ENCODE measurements at regions not wholly inside any gene's neighbourhood (a gene's known extent, or its start where the extent isn't known, plus 50 kb on each side); places are given as distances from the start of the nearest gene placed in this dataset.

GRCh38 chr6:81556551-81556950 is 195.9 kb downstream of the TENT5A start:
- no peaks in the 10 kb centered on the region for H3K27me3 Mint-ChIP-seq
- CTCF ChIA-PET: no interaction called here
- POLR2A ChIA-PET: no interaction called here
- peaks cover 0 to 10% (median 5%) of the 10 kb centered on the region in 5 donors for H3K9me3 Mint-ChIP-seq
- H3K4me3 Mint-ChIP-seq: no peak overlapping the region
- H3K36me3 Mint-ChIP-seq: no peaks in the 10 kb centered on the region
- no peaks in the 10 kb centered on the region for H3K36me3 ChIP-seq (ENCODE audit: insufficient read depth, low read length)
- no peaks in the 10 kb centered on the region for H3K4me1 ChIP-seq (ENCODE audit: insufficient read depth, low read length)
- H3K4me1 Mint-ChIP-seq: no peaks in the 10 kb centered on the region
- no peaks in the 10 kb centered on the region for H3K9me3 ChIP-seq (ENCODE audit: low read length)
- no peak for DNase-seq
- H3K27me3 ChIP-seq (ENCODE audit: insufficient read depth, low read length, poor library complexity, severe bottlenecking): no peaks in the 10 kb centered on the region
- H3K27ac ChIP-seq (ENCODE audit: low read depth, low read length): no peak overlapping the region
- no peak overlapping the region for H3K4me3 ChIP-seq (ENCODE audit: low read length)
- no peak overlapping the region for H3K27ac Mint-ChIP-seq

GRCh38 chr6:81553216-81553615 is 199.3 kb downstream of the TENT5A start:
- Mint-ChIP-seq H3K36me3 (no peaks in the 10 kb centered on the region), H3K4me3 (no peak overlapping the region), H3K4me1 (no peaks in the 10 kb centered on the region), H3K27me3 (no peaks in the 10 kb centered on the region), H3K9me3 (peaks cover 2 to 18% (median 10%) of the 10 kb centered on the region in 5 donors), H3K27ac (no peak overlapping the region)
- CTCF ChIA-PET: no interaction called here
- Histone ChIP-seq H3K36me3 (ENCODE audit: insufficient read depth, low read length) (no peaks in the 10 kb centered on the region), H3K4me1 (ENCODE audit: insufficient read depth, low read length) (no peaks in the 10 kb centered on the region), H3K27ac (ENCODE audit: low read depth, low read length) (no peak overlapping the region), H3K27me3 (ENCODE audit: insufficient read depth, low read length, poor library complexity, severe bottlenecking) (no peaks in the 10 kb centered on the region), H3K4me3 (ENCODE audit: low read length) (no peak overlapping the region), H3K9me3 (ENCODE audit: low read length) (no peaks in the 10 kb centered on the region)
- DNase-seq: no peak
- POLR2A ChIA-PET: no interaction called here

DNA sequence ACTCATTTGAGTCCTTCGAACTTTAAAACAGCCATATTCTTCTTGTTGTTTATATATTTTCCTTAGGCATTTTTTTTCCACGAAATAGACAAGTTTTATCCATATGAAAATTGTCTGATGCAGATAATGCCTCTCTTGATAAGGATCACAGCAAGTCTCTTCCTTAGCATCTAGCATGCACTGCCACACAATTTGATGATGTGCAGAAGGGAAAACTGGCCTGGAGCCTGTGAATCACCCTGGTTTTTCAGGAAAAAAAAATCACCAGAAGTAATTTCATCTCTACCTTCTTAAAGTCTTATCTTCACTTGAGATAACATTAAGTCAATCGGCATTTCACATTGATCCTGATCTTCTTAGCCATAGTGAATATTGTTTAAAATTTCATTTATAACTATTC is 199.8 kb downstream of the TENT5A start:
- CTCF ChIA-PET: no interaction called here
- DNase-seq: no peak
- H3K9me3 ChIP-seq (ENCODE audit: low read length): no peaks in the 10 kb centered on the region
- no peaks in the 10 kb centered on the region for H3K36me3 ChIP-seq (ENCODE audit: insufficient read depth, low read length)
- Mint-ChIP-seq H3K4me1 (no peaks in the 10 kb centered on the region), H3K4me3 (no peak overlapping the region), H3K36me3 (no peaks in the 10 kb centered on the region), H3K27me3 (no peaks in the 10 kb centered on the region), H3K9me3 (peaks cover 4 to 18% (median 13%) of the 10 kb centered on the region in 5 donors), H3K27ac (no peak overlapping the region)
- no peak overlapping the region for H3K27ac ChIP-seq (ENCODE audit: low read depth, low read length)
- POLR2A ChIA-PET: no interaction called here
- H3K4me1 ChIP-seq (ENCODE audit: insufficient read depth, low read length): no peaks in the 10 kb centered on the region
- no peaks in the 10 kb centered on the region for H3K27me3 ChIP-seq (ENCODE audit: insufficient read depth, low read length, poor library complexity, severe bottlenecking)
- no peak overlapping the region for H3K4me3 ChIP-seq (ENCODE audit: low read length)

GRCh38 chr6:81547149-81547548 is 205.3 kb downstream of the TENT5A start:
- Mint-ChIP-seq H3K4me3 (no peak overlapping the region), H3K27ac (no peak overlapping the region), H3K9me3 (peaks cover 4 to 27% (median 17%) of the 10 kb centered on the region in 5 donors), H3K27me3 (no peaks in the 10 kb centered on the region), H3K36me3 (no peaks in the 10 kb centered on the region), H3K4me1 (no peaks in the 10 kb centered on the region)
- Histone ChIP-seq H3K4me3 (ENCODE audit: low read length) (no peak overlapping the region), H3K9me3 (ENCODE audit: low read length) (no peaks in the 10 kb centered on the region), H3K27ac (ENCODE audit: low read depth, low read length) (no peak overlapping the region), H3K27me3 (ENCODE audit: insufficient read depth, low read length, poor library complexity, severe bottlenecking) (no peaks in the 10 kb centered on the region), H3K4me1 (ENCODE audit: insufficient read depth, low read length) (no peaks in the 10 kb centered on the region), H3K36me3 (ENCODE audit: insufficient read depth, low read length) (no peaks in the 10 kb centered on the region)
- ChIA-PET POLR2A (no interaction called here), CTCF (no interaction called here)
- no peak for DNase-seq

DNA sequence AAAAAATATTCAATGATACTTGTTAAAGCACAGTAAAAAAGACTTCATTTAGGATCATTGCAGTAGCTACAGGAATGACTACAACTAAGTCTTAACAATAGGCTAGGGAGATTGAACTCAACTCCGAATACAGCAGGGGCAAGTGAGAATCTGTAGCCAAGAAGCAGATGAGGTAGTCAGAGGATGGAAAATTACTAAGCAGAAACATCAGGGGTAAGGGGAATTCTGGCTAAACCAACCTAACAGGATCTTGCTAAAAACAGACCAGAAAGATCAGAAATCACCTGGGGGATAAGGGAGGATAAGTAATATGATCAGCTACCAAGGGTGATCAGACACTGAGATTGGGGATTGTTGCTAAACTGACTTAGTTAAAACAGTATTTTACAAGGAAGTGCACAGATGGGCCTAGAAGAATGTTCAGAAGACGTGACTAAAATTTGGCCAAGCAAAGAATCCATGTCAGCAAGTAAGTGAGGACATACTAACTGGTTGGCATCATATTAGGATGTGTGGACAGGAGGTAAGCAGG is 217.5 kb downstream of the TENT5A start:
- no peak overlapping the region for H3K4me3 ChIP-seq (ENCODE audit: low read length)
- H3K4me1 ChIP-seq (ENCODE audit: insufficient read depth, low read length): no peaks in the 10 kb centered on the region
- Mint-ChIP-seq H3K27ac (no peak overlapping the region), H3K36me3 (no peaks in the 10 kb centered on the region), H3K4me3 (no peak overlapping the region), H3K9me3 (peaks cover 0 to 12% (median 7%) of the 10 kb centered on the region in 5 donors), H3K27me3 (no peaks in the 10 kb centered on the region), H3K4me1 (no peaks in the 10 kb centered on the region)
- no peaks in the 10 kb centered on the region for H3K27me3 ChIP-seq (ENCODE audit: insufficient read depth, low read length, poor library complexity, severe bottlenecking)
- no peaks in the 10 kb centered on the region for H3K9me3 ChIP-seq (ENCODE audit: low read length)
- CTCF ChIA-PET: no interaction called here
- POLR2A ChIA-PET: no interaction called here
- no peak for DNase-seq
- no peaks in the 10 kb centered on the region for H3K36me3 ChIP-seq (ENCODE audit: insufficient read depth, low read length)
- H3K27ac ChIP-seq (ENCODE audit: low read depth, low read length): no peak overlapping the region

- Mint-ChIP-seq H3K4me3 (no peak overlapping the region), H3K4me1 (no peaks in the 10 kb centered on the region), H3K27ac (no peak overlapping the region), H3K36me3 (no peaks in the 10 kb centered on the region), H3K27me3 (no peaks in the 10 kb centered on the region), H3K9me3 (peaks cover 3 to 15% (median 5%) of the 10 kb centered on the region in 5 donors)
- H3K27me3 ChIP-seq (ENCODE audit: insufficient read depth, low read length, poor library complexity, severe bottlenecking): no peaks in the 10 kb centered on the region
- no peaks in the 10 kb centered on the region for H3K4me1 ChIP-seq (ENCODE audit: insufficient read depth, low read length)
- no peaks in the 10 kb centered on the region for H3K36me3 ChIP-seq (ENCODE audit: insufficient read depth, low read length)
- no peak overlapping the region for H3K27ac ChIP-seq (ENCODE audit: low read depth, low read length)
- ChIA-PET POLR2A (no interaction called here), CTCF (no interaction called here)
- no peak for DNase-seq
- no peaks in the 10 kb centered on the region for H3K9me3 ChIP-seq (ENCODE audit: low read length)
- no peak overlapping the region for H3K4me3 ChIP-seq (ENCODE audit: low read length)
These were observed 220.5 kb downstream of the TENT5A start for GRCh38 chr6:81531869-81532561.

DNA sequence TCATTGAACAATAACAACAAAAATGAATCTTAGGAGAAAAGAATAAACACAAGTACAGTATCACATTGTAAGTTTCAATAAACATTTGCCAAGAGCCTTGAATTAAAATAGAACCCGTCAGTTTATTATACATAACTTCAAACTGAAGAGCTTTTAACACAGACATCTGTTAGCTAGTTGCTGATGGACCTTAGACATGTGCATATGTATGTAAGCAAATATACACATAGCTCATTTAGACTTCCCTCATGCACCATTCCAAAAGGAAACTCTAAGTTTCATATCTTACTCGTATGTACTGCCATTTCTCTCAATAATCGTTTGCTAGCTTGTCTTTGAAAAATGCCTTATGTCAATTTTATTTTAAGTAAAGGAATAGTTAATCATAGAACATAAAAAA is 235.0 kb downstream of the TENT5A start:
- CTCF ChIA-PET: no interaction called here
- no peaks in the 10 kb centered on the region for H3K27me3 Mint-ChIP-seq

GRCh38 chr6:81515562-81516453 is 236.7 kb downstream of the TENT5A start:
- Histone ChIP-seq H3K27ac (ENCODE audit: low read depth, low read length) (no peak overlapping the region), H3K9me3 (ENCODE audit: low read length) (no peaks in the 10 kb centered on the region), H3K27me3 (ENCODE audit: insufficient read depth, low read length, poor library complexity, severe bottlenecking) (no peaks in the 10 kb centered on the region), H3K36me3 (ENCODE audit: insufficient read depth, low read length) (no peaks in the 10 kb centered on the region), H3K4me1 (ENCODE audit: insufficient read depth, low read length) (no peaks in the 10 kb centered on the region), H3K4me3 (ENCODE audit: low read length) (no peak overlapping the region)
- DNase-seq: no peak
- Mint-ChIP-seq H3K4me3 (no peak overlapping the region), H3K27me3 (no peaks in the 10 kb centered on the region), H3K36me3 (no peaks in the 10 kb centered on the region), H3K27ac (no peak overlapping the region), H3K4me1 (no peaks in the 10 kb centered on the region), H3K9me3 (peaks cover 3 to 11% (median 6%) of the 10 kb centered on the region in 5 donors)
- ChIA-PET POLR2A (no interaction called here), CTCF (no interaction called here)

More for the DNA sequence above, 235.0 kb downstream of the TENT5A start:
- Histone ChIP-seq H3K4me3 (ENCODE audit: low read length) (no peak overlapping the region), H3K9me3 (ENCODE audit: low read length) (no peaks in the 10 kb centered on the region), H3K27me3 (ENCODE audit: insufficient read depth, low read length, poor library complexity, severe bottlenecking) (no peaks in the 10 kb centered on the region), H3K4me1 (ENCODE audit: insufficient read depth, low read length) (no peaks in the 10 kb centered on the region), H3K27ac (ENCODE audit: low read depth, low read length) (no peak overlapping the region), H3K36me3 (ENCODE audit: insufficient read depth, low read length) (no peaks in the 10 kb centered on the region)
- H3K27ac Mint-ChIP-seq: no peak overlapping the region
- no peak overlapping the region for H3K4me3 Mint-ChIP-seq
- POLR2A ChIA-PET: no interaction called here
- H3K36me3 Mint-ChIP-seq: no peaks in the 10 kb centered on the region
- DNase-seq: no peak
- H3K9me3 Mint-ChIP-seq: peaks cover 3 to 12% (median 6%) of the 10 kb centered on the region in 5 donors
- H3K4me1 Mint-ChIP-seq: no peaks in the 10 kb centered on the region

Data from CD8-positive, alpha-beta memory T cell (primary cell).